KMS-11 (cell line): ENCODE measurements at regions not wholly inside any gene's neighbourhood (a gene's known extent, or its start where the extent isn't known, plus 50 kb on each side); places are given as distances from the start of the nearest gene placed in this dataset.

Experiments
- H2AFZ ChIP-seq: fragments of 200-600 bp; sonication (generic); 2 replicates; pipeline ENCODE4 v1.6.1; 2016; ENCODE audit warnings: antibody characterized with exemption, mixed run types, low read depth
- H3K27ac ChIP-seq: fragments of 200-600 bp; sonication (generic); 2 replicates; pipeline ENCODE4 v1.6.1; 2016; ENCODE audit warnings: mild to moderate bottlenecking, mixed run types
- H3K27me3 ChIP-seq: fragments of 200-600 bp; sonication (generic); 2 replicates; pipeline ENCODE4 v1.6.1; 2017; ENCODE audit warnings: mild to moderate bottlenecking, low read depth, mixed run types, moderate library complexity; ENCODE audit not compliant: insufficient read depth
- H3K36me3 ChIP-seq: fragments of 200-600 bp; sonication (generic); 2 replicates; pipeline ENCODE4 v1.6.1; 2017; ENCODE audit warnings: mild to moderate bottlenecking, mixed run types; ENCODE audit not compliant: insufficient read depth
- H3K4me1 ChIP-seq: fragments of 200-600 bp; sonication (generic); 2 replicates; pipeline ENCODE4 v1.6.1; 2016; ENCODE audit warnings: mild to moderate bottlenecking, low read depth, mixed run types; ENCODE audit not compliant: poor library complexity, severe bottlenecking
- H3K4me2 ChIP-seq: fragments of 200-600 bp; sonication (generic); 2 replicates; pipeline ENCODE4 v1.7.0; 2016; ENCODE audit warnings: mild to moderate bottlenecking, mixed run types
- H3K4me3 ChIP-seq: fragments of 200-600 bp; sonication (generic); IDR thresholded peaks from 2 replicates; pipeline ENCODE4 v1.6.1; 2017; ENCODE audit warnings: low read depth, low read length, mixed read lengths; ENCODE audit not compliant: insufficient read depth
- H3K79me2 ChIP-seq: fragments of 200-600 bp; sonication (generic); 2 replicates; pipeline ENCODE4 v1.6.1; 2016; ENCODE audit warnings: low read depth, mixed run types; ENCODE audit not compliant: insufficient read depth
- H3K9ac ChIP-seq: fragments of 200-600 bp; sonication (generic); 2 replicates; pipeline ENCODE4 v1.6.1; 2016; ENCODE audit warnings: mild to moderate bottlenecking, mixed run types
- H4K20me1 ChIP-seq: fragments of 200-600 bp; sonication (generic); 2 replicates; pipeline ENCODE4 v1.6.1; 2016; ENCODE audit warnings: mild to moderate bottlenecking, mixed run types; ENCODE audit not compliant: insufficient read depth
- CTCF ChIP-seq: fragments of 200-600 bp; sonication (generic); conservative IDR thresholded peaks from 2 replicates; pipeline ENCODE4 v1.6.1; 2017; ENCODE audit warnings: low read depth, mild to moderate bottlenecking, antibody characterized with exemption, low read length, moderate library complexity, mixed read lengths

GRCh38 chr5:91865915-91866314, 482.8 kb upstream of the ARRDC3 start:
- H3K27ac ChIP-seq, result no peak overlapping the region
- no peak overlapping the region for H2AFZ ChIP-seq
- H4K20me1 ChIP-seq, result no peaks in the 10 kb centered on the region
- H3K36me3 ChIP-seq, result no peaks in the 10 kb centered on the region
- no peaks in the 10 kb centered on the region for H3K4me1 ChIP-seq
- H3K4me3 ChIP-seq, result no peak overlapping the region
- no peaks in the 10 kb centered on the region for H3K79me2 ChIP-seq
- H3K4me2 ChIP-seq, result no peak overlapping the region
- no peak for TF ChIP-seq CTCF
- H3K9ac ChIP-seq, result no peak overlapping the region
- no peaks in the 10 kb centered on the region for H3K27me3 ChIP-seq

GRCh38 chr5:91864962-91865361, 481.8 kb upstream of the ARRDC3 start:
- Histone ChIP-seq H3K27me3 (no peaks in the 10 kb centered on the region), H3K4me1 (no peaks in the 10 kb centered on the region), H3K4me3 (no peak overlapping the region), H4K20me1 (no peaks in the 10 kb centered on the region), H3K9ac (no peak overlapping the region), H3K4me2 (no peak overlapping the region), H3K79me2 (no peaks in the 10 kb centered on the region), H3K27ac (no peak overlapping the region), H2AFZ (no peak overlapping the region; the same call in 1 of the 2 replicates), H3K36me3 (no peaks in the 10 kb centered on the region)
- no peak for TF ChIP-seq CTCF

DNA sequence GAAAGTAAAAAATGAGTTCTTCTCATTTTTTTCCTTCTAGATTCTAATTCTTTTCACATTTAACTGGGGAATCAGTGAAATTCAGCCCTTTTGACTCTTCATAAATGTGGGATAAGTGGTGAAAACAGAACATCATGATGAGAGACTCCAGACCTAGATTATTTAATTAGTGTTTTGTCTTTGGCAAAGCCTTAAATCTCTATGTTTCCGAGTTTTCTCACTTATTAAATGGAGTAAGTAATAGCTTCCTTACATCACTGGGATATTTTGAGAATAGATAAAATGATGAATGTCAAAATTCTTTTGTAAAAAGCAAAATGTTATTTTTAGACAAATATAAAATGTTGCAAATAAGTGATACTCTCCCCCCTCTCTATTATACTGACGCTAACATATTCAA, 468.6 kb upstream of the ARRDC3 start:
- TF ChIP-seq CTCF, result no peak
- Histone ChIP-seq H3K27me3 (no peaks in the 10 kb centered on the region), H3K36me3 (no peaks in the 10 kb centered on the region), H3K27ac (no peak overlapping the region), H4K20me1 (no peaks in the 10 kb centered on the region), H3K9ac (no peak overlapping the region), H3K4me1 (no peaks in the 10 kb centered on the region), H3K79me2 (no peaks in the 10 kb centered on the region), H3K4me3 (no peak overlapping the region), H3K4me2 (no peak overlapping the region), H2AFZ (no peak overlapping the region)

DNA sequence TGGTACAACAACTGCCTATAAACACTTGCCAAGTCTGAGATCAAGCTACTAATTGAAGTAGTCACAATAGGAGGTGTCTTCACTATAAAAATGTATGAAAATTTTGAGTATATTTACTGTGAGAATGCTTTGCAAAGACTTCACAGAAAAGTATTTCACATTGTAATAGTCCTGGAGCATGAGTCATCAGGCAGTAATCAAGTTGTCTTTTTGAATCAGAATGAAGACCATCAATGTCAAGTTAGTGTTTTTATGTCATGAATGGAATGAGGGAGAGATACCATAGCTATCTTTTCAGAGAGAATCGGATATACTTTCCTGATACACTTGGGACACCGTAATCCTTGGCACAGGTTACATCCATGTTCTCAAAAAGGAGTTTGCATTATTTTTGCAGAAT, 466.9 kb upstream of the ARRDC3 start:
- no peak overlapping the region for H3K9ac ChIP-seq
- no peak for TF ChIP-seq CTCF
- no peaks in the 10 kb centered on the region for H3K27me3 ChIP-seq
- no peak overlapping the region for H3K4me2 ChIP-seq
- no peak overlapping the region for H2AFZ ChIP-seq
- no peaks in the 10 kb centered on the region for H3K79me2 ChIP-seq
- H3K36me3 ChIP-seq, result no peaks in the 10 kb centered on the region
- no peak overlapping the region for H3K27ac ChIP-seq
- no peaks in the 10 kb centered on the region for H4K20me1 ChIP-seq
- no peak overlapping the region for H3K4me3 ChIP-seq
- H3K4me1 ChIP-seq, result no peaks in the 10 kb centered on the region

DNA sequence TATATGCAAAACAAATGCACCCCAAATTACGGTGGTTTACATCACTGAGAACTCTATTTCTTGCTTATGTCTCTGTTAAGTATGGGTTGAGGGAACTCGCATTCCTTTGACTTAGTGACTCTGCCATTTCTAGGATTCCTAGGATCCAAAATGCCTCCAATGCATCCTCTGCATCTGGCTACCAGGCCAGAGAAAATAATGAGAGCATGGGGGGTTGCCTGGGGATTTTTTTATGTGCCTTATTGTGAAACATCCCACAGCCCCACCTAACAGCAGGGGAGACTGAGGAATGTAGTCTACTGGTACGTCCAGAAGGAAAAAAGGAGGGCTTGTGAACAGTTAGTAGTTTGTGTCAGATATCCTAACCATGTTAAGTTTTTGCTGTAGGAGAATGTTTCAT, 466.0 kb upstream of the ARRDC3 start:
- Histone ChIP-seq H3K27ac (no peak overlapping the region), H3K4me3 (no peak overlapping the region), H2AFZ (no peak overlapping the region), H3K9ac (no peak overlapping the region), H3K36me3 (no peaks in the 10 kb centered on the region), H3K4me2 (no peak overlapping the region), H3K27me3 (no peaks in the 10 kb centered on the region), H3K4me1 (no peaks in the 10 kb centered on the region), H3K79me2 (no peaks in the 10 kb centered on the region), H4K20me1 (no peaks in the 10 kb centered on the region)
- TF ChIP-seq CTCF, result no peak
